ENCODE measurements at regions not wholly inside any gene's neighbourhood (a gene's known extent, or its start where the extent isn't known, plus 50 kb on each side); places are given as distances from the start of the nearest gene placed in this dataset.

- TF ChIP-seq, protein P1, sequence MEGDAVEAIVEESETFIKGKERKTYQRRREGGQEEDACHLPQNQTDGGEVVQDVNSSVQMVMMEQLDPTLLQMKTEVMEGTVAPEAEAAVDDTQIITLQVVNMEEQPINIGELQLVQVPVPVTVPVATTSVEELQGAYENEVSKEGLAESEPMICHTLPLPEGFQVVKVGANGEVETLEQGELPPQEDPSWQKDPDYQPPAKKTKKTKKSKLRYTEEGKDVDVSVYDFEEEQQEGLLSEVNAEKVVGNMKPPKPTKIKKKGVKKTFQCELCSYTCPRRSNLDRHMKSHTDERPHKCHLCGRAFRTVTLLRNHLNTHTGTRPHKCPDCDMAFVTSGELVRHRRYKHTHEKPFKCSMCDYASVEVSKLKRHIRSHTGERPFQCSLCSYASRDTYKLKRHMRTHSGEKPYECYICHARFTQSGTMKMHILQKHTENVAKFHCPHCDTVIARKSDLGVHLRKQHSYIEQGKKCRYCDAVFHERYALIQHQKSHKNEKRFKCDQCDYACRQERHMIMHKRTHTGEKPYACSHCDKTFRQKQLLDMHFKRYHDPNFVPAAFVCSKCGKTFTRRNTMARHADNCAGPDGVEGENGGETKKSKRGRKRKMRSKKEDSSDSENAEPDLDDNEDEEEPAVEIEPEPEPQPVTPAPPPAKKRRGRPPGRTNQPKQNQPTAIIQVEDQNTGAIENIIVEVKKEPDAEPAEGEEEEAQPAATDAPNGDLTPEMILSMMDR (IDR thresholded peaks at IDR 0.05) = no peak
- no peak for TF ChIP-seq POLR2A (IDR thresholded peaks at IDR 0.05)
Measured at GRCh38 chr5:68037546-68037945, 178.0 kb upstream of the PIK3R1 start.
